HG02610 (cell line): ENCODE measurements at regions not wholly inside any gene's neighbourhood (a gene's known extent, or its start where the extent isn't known, plus 50 kb on each side); places are given as distances from the start of the nearest gene placed in this dataset.
"Not testable (repeated sequence)": the region's sequence is repeated elsewhere in the genome, so short reads cannot be mapped to it uniquely, and the experiment has no call there.

Source experiments
- ATAC-seq: cut with Tn5 transposase; IDR thresholded peaks from one replicate; pipeline ENCODE4 v1.9.1; 2021; ENCODE audit warnings: mild to moderate bottlenecking, moderate library complexity; ENCODE audit not compliant: unreplicated experiment

- ATAC-seq, result not testable (repeated sequence)
These were observed 712.7 kb upstream of the PABPC4L start for GRCh38 chr4:134914250-134914649.

GRCh38 chr4:134911941-134912340, 710.4 kb upstream of the PABPC4L start:
- ATAC-seq, result no peak

GRCh38 chr4:134906404-134907023, 704.9 kb upstream of the PABPC4L start:
- ATAC-seq, result no peak

DNA sequence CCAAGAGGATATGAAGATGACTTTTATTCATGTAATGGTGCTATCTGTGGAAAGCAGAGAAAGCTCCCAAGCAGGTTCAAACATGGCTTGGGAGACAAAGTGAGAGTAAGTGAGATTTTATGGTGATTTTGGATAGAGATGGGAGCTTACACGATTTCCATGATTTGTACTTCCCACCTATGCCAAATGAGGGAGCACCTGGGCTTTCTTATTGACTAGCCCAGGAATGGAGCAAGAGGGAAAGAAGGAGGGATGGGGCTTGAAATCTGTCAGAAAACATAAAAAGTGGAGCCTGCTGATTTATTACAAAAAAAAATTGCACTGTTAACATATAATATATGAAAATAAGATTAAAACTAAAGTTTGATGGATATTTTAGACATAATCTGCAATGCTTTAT, 703.5 kb upstream of the PABPC4L start:
- ATAC-seq, result no peak

DNA sequence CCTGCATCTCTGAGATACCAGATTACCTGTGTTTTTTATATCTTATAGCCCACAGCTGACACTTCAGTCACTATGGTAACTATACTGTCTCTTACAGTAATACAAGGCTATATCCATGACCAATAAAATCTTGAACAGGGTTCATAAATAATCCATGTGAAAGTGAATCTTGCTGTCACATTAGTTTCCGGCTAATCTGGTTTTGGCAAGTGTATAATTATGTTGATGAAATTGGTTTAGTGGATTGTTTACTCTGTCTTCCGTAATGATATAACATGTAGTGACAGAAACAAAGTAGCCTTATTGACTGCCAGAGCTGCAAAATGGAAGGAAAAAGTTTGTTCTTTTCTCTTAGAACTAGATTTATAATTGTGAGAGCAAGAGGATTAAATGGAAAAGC, 686.6 kb upstream of the PABPC4L start:
- no peak for ATAC-seq

DNA sequence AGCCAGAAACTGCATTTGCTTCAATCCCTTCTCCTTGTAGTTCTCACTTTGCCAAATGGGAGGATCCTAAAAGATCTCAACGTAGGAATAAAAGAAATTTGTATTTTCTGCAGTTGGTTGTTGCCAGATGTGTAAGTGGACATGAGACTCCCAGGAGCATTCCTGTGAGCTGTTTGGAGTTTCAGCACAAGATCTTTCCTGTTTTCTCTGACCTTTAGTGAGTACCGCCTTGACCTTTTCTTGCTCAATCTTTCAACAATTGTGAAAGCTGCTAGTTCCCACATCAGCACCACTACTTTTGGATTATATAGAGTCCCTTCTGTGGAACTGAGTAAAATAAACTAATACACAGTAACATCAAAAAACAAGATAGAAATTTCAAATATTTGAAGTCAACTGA, 683.8 kb upstream of the PABPC4L start:
- ATAC-seq, result no peak

GRCh38 chr4:134883831-134884449, 682.4 kb upstream of the PABPC4L start:
- ATAC-seq, result no peak

DNA sequence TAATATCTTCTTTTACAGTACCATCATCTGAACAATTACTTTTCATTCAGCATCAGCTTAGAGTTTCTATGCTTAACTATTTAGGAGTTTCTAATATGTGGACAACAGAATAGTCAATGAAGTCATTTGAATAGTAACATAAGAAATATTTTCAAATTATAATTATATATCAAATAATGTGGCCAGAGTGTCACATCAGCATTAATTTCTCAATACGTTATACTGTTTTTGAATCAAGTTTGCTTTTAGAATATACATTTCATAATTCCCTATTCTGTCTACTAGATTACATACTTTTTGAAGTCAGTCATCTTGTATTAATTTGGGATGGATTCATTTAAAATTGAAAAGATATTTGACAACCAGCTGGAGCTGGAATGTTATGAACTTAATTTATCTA, 677.4 kb upstream of the PABPC4L start:
- ATAC-seq, result no peak

- no peak for ATAC-seq
These were observed 665.4 kb upstream of the PABPC4L start for GRCh38 chr4:134867027-134867426.

- ATAC-seq, result no peak
These were observed 664.1 kb upstream of the PABPC4L start for GRCh38 chr4:134865675-134866074.

DNA sequence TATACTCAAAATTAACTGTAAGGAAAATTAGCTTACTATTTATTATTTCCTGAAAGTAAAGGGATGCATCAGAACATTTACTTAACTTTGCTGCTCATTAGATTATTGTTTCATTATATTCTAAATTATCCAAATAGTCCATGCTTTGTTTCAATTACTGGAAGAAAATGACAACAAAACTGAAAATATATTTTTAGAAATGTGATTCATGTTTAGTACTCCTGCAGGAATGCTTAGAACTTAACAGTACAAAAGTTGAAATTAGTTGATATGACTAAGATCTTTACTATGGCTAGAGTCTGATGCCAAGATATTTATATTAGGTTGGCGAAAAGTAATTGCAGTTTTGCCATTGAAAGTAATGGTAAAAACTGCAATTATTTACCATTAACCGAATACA, 660.5 kb upstream of the PABPC4L start:
- no peak for ATAC-seq

- ATAC-seq, result no peak
These were observed 647.1 kb upstream of the PABPC4L start for GRCh38 chr4:134848681-134849080.

DNA sequence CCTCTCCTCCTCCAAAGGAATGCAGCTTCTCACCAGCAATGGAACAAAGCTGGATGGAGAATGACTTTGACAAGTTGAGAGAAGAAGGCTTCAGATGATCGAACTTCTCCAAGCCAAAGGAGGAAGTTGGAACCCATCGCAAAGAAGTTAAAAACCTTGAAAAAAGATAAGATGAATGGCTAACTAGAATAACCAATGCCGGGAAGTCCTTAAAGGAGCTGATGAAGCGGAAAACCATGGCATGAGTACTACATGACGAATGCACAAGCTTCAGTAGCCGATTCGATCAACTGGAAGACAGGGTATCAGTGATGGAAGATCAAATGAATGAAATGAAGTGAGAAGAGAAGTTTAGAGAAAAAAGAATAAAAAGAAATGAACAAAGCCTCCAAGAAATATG, 629.2 kb upstream of the PABPC4L start:
- ATAC-seq, result not testable (repeated sequence)

GRCh38 chr4:134812611-134813010, 611.0 kb upstream of the PABPC4L start:
- ATAC-seq, result no peak

DNA sequence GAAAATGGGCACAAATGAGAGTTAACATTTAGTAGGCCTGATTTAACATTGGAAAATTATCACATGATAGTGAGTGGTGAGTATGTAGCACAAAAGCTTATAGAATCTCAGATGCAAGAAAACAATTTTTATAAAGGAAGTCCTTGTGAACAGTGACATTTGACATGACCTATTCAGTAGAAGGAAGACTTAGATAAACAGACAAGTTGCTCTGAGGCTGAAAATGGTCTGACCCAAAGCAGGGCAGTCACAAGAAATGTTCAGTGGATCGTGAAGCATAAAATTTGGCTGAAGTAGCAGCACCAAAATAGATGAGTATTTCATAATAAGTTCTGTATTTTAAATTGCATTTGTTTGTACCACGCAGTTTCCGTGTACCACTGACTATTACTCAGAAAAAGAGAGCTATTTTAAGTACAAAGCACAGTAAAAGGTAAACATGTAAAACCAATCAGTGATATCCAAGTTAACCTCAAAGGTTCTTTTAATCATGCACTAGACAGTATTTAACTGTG, 605.7 kb upstream of the PABPC4L start:
- no peak for ATAC-seq

DNA sequence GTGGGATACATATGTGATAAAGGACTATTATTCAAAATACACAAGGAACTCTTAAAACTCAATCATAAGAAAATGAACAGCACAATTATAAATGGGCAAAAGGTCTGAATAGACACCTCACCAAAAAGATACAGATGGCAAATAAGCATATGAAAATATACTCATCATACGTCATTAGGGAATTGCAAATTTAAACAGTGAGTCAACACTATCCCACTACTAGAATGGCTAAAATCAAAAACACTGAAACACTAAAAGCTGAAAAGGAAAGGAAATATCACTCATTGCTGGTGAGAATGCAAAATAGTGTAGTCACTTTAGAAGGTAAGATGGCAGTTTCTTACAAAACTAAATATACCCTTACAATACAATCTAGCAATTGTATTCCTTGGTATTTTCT, 597.0 kb upstream of the PABPC4L start:
- no peak for ATAC-seq

DNA sequence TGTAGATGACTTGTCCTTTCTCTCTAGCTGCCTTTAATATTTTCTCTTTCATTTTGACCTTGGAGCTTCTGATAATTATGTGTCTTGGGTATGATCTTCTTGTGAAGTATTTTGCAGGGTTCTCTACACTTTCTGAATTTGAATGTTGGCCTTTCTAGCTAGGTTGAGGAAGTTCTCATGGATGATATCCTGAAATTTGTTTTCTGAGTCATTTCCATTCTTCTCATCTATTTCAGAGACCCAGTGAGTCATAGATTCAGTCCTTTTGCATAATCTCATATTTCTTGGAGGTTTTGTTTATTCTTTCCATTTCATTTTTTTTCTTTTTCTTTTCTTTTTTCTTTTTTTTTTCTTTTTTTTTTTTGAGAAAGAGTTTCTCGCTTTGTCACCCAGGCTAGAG, 585.7 kb upstream of the PABPC4L start:
- ATAC-seq, result no peak

GRCh38 chr4:134780244-134780643, 578.7 kb upstream of the PABPC4L start:
- ATAC-seq, result no peak

GRCh38 chr4:134777606-134778005, 576.0 kb upstream of the PABPC4L start:
- ATAC-seq, result no peak

GRCh38 chr4:134773497-134774000, 572.0 kb upstream of the PABPC4L start:
- ATAC-seq, result no peak

DNA sequence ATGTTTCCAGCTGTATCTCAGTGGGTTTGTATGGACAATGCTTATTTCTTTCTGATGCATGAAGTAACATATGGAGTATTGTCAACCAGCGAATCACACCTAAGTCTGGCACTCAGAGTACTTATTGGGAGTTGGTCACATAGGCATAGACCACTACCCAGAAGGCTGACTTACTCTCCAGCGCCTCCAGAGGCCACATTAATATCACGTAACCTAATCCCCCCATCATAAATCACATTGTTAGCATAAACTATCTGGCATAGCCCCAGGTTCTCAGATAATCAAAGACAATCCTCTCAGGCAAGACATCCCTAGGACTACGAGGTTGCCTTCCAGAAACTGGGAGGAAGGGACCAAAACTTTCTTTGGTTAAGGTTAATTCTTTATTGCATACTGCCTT, 560.5 kb upstream of the PABPC4L start:
- no peak for ATAC-seq

DNA sequence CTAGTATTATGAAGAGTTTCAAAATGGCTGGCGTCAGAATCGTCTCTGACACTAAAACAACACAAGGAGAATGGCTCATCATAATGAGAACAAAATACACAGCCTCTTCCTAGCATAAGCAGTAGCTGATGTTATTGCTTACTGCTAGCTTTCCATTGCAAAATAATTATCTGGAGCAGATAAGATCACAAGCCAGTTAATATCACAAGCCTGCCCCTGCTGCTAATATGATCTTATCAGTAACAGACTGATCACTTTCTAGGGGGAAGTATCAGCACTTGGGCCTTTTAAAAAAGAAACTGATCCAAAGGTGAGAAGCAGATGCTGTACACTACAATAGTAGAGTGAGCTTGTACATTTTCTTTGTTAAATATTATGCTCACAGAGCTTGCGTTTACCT, 554.8 kb upstream of the PABPC4L start:
- no peak for ATAC-seq
